Inflammatory macrophage (primary cell): ENCODE measurements at regions not wholly inside any gene's neighbourhood (a gene's known extent, or its start where the extent isn't known, plus 50 kb on each side); places are given as distances from the start of the nearest gene placed in this dataset.

Experiments used
- DNase-seq, 2 donors: peaks; one replicate each; pipeline ENCODE4 v3.0.0-alpha.2; 2020 to 2022

DNA sequence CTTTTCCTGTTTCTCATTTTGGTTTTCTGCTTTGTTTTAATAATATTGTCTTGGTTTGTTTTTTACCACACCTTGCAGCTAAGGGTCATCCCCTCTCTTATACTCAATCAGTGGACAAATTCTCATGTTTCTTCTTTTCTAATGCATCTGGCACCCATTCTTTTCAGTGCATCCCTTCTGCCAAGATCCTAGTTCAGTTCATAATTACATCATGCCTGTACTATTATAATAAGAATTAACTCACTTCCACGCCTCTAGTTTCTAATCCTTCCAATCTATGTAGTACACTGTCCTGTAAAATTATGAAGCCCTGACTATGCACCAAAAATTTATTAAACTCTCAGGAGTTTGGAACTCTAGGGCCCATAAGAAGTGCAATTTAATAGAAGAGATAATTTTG lies 126.1 kb downstream of the FAT4 start:
- no peak for DNase-seq

DNA sequence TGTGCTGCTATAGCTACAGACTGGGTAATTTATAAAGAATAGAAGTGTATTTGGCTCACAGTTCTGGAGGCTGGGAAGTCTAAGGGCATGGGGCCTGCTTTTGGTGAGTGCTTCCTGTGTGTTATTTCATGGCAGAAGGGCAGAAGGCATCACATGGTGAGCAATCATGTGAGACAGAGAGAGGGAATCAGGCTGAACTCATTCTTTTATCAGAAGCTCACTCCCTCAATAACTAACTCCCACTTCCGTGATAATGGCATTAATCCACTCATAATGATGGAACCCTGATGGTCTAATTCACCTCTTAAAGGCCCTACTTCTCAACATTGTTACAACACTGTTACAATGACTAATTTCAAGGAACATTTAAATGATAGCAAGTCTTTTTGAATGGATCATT lies 129.4 kb downstream of the FAT4 start:
- DNase-seq: no peak

DNA sequence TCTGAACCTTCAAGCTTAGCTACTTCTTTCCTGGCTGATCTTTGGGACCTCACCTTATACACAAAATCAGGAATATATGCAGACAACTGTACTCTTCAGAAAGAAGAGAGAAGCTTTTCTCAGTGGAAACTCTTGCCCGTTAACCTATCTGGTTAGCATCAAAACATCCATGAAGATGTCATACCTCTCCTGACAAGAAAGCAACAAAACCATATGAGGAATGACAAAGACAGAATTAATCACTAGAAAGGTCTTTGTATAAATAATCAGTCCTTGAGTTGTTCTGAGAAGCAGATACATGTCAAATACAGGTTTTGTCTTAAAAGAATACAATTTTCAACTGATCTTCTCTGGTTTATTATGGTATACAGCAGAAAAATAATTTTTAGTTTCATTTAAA lies 130.8 kb downstream of the FAT4 start:
- DNase-seq: no peak

DNA sequence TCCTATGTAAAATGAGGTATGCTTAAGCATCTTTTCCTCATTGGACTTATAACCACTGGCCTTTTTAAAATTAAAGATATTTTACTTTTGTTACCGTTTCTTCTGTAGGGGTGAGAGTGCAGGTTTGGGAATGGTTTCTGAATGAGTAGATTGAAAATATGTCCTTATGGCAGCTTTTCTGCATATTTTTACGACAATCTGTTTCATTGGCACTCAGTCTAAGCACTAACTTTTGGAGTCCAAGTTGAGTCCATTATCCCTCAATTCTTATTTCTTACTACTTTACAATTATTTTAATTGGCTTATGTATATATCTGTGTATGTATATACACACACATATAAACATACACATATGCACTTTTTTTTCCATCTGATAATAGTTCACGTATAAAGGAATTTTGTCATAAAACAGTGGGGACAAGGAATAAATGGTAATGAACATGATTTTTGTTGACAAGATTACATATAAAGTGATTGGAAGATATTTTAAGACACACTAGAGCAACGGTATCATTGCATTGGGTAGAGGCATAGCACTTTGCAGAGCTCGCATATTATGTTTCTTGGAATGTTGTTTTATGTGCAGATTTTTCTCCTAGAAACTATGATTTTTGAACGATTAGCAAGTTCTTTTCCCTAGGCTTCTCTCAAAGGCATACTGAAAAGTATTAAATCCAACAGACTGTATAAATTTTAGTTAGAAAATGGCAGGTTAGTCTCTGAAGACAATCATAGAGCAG lies 133.0 kb downstream of the FAT4 start:
- no peak for DNase-seq

DNA sequence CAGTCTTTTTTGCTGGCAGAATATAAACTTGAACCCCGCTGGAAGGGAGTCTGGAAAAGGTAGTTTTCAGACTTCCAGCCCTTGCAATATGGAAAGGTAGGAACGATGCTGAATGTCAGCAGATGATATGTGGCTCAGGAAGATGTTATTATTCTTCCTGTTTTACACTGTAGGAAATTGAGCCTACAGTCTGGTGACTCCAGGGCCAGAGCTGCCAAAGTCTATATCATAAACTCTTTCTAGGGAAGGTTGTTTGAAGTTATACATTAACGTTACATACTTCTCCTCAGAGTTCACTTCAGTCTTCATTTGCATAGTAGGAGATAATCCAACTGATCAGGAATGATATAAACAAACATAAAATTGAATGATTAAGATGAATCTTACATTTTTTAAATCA lies 141.3 kb downstream of the FAT4 start:
- DNase-seq: no peak

DNA sequence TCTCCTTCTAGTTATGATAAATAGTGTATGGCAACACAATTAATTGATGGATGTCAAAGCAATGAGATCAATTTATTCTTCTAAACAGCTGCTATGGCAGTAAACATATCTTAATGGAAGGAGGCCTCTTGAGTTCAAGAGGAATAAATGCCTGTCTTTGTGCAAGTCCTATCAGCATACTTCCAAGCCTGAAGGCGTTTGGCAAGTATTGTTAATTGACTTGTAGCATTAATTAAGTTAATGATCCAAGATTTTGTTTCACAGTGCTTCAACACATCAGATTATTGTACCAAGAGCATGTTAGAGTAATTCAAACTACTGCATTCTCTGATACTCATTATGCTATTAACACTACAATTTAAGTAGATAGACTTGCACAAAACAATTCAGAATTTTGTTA lies 144.8 kb downstream of the FAT4 start:
- no peak for DNase-seq

DNA sequence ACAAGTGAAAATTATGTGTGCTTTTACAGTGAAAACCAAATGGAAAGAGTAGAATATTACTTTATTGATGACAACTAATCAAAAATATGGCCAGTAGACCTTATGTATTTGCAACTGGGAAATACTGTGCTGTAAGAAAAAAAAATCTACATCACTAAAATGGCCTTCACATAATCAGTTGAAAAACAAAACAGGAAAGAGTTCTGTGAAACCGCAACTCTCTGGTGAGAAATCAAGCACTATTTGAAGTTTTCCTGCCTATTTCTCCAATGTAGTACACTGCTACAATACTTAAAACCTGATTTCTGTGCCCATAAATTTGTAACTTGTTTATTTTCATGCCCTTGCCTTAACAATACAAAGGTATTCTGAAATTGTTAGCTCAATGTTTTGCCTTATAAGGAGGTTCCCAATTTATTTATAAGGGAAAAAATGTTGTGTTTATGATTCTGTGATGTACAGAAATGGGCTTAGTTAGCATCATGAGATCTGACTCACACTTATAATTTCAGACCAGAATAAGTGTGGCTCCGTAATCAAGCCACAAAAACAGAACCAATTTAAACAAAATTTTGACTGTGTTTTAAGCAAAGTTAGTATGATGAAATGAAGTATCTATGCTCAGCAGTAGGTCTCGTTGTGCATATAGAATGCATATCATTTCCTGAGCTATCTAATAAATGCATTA lies 147.1 kb downstream of the FAT4 start:
- no peak for DNase-seq

DNA sequence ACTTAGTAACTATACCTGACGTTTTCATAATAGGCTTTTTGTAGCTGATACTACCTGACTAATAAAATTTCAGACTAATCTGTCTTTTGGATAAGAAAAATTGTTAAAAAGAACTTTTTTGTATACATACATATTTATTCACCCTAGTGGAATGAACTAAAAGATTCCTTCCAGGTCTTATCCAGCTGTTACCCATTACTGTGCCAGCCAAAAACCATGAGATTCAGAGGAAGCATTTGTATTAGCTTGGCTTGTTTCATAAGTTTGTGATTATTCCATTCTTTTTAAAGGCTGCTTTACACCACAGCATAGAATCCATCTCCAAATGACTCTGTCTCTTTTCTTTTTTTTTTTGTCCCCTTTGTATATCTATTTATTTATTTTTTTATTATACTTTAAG lies 149.4 kb downstream of the FAT4 start:
- no peak for DNase-seq

DNA sequence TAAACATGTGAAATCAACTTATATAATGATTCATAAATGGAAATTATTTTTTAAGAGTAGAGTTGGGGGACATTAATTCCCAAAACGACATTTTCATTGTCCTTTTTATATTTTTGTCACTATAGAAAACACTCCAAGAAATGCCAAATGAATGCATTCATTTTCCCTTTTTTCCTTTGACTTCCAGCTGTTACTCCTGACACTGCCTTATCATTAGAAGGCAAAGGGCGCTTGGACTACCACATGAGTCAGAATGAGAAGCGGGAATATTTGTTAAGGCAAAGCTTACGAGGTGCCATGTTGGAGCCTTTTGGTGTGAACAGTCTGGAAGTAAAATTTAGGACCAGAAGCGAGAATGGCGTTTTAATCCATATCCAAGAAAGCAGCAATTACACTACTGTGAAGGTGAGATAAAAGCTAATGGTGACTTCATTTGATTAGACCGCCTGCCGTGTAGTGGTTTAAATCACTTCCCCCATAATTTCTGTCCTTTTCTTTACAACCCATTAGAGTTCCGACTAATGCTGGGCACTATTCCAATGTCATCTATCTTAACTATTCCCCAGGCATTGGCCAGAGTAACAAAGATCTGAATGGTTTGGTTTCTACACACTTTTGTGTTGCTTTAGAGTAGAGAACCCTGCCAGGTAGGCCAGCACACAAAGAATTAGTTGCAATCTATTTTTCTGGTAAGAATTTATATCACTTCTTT lies 166.7 kb downstream of the FAT4 start:
- no peak for DNase-seq

DNA sequence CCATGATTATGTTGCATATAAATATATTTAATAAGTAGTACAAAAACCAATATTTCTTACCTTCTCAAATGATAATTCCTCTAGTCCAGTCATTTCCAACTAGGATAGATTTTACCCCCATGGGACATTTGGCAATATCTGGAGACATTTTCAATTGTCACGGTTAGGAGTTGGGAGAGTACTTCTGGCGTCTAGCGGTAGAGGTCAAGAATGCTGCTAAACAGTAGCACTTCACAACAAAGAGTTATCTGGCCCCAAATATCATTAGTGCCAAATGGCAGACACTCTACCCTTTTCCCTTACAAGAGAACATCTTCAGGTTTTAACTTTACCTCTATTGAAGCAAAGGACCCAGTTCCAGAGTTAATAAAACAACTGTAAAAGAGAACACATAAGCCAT lies 168.1 kb downstream of the FAT4 start:
- DNase-seq: no peak

DNA sequence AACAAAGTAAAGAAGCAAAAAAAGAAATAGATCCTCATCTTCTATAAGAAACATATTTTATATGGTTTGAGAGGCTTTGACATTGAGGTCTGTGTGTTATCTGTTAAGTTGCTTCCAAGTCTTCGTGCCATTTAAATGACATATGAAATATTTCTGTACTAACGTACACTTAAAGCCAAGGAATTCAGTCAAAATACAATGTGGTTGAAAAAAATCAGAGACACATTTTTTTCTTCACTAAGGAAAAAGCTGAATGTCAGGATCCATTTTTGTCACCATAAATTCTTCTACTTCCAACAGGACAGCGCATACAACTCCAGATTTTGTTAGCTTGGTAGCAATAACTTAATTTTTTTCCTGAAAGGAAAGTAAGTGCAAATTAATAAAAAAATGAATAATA lies 168.5 kb downstream of the FAT4 start:
- no peak for DNase-seq

DNA sequence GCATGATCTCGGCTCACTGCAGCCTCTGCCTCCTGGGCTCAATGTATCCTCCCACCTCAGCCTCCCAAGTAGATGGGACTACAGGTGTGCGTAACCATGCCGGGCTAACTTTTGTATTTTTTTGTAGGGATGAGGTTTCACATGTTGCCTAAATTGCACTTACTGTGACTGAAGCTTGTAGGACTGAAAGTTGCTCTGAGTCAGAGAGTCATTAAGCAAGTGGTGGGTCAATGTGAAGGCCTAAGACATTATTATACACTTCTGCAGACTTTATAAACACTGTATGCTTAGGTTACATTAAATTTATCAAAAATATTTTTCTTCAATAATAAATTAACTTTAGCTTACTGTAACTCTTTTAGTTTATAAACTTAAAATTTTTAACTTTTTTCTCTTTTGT lies 170.2 kb downstream of the FAT4 start:
- DNase-seq: no peak

DNA sequence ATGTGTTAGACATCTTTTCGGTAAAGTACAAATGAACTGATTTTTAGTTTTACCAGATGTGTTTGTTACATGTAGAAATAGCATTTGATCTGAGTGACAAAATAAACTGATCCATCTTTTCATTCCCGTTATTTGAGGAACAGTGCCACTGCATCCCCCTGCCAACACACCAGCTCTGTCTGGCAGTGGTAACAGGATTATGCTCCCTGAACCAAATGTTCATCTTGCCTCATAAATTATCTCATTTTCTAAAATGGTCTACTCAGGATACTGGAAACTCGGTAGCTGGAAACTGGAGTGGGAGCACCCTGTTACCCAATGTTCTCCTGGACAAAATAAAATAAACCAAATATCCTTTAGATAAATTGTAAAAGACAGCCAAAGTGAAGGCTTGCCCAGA lies 171.6 kb downstream of the FAT4 start:
- no peak for DNase-seq

DNA sequence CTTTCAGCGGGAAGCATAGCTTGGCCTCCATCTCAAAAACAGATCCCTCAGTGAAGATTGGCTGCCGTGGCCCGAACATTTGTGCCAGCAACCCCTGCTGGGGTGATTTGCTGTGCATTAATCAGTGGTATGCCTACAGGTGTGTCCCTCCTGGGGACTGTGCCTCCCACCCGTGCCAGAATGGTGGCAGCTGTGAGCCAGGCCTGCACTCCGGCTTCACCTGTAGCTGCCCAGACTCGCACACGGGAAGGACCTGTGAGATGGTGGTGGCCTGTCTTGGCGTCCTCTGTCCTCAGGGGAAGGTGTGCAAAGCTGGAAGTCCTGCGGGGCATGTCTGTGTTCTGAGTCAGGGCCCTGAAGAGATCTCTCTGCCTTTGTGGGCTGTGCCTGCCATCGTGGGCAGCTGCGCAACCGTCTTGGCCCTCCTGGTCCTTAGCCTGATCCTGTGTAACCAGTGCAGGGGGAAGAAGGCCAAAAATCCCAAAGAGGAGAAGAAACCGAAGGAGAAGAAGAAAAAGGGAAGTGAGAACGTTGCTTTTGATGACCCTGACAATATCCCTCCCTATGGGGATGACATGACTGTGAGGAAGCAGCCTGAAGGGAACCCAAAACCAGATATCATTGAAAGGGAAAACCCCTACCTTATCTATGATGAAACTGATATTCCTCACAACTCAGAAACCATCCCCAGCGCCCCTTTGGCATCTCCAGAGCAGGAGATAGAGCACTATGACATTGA lies 175.4 kb downstream of the FAT4 start:
- DNase-seq: no peak

DNA sequence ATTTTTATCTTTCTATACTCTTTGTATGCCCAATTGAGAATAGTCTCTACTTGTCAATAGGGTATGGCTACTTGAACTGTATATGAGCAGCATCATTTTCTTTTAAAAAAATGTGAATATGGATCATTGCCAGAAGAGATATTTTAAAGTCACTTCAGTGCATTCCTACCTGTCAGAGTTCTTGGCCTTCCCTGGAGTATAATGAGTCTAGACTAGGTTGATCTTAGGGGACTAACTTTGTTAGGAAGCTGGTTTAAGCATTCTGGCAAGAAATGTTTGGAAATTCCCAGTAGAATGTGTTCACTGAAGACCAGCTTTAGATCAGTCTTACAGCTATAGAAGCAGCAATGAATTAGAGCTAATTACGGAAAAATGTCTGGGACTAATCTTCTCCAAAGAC lies 178.2 kb downstream of the FAT4 start:
- DNase-seq: no peak

DNA sequence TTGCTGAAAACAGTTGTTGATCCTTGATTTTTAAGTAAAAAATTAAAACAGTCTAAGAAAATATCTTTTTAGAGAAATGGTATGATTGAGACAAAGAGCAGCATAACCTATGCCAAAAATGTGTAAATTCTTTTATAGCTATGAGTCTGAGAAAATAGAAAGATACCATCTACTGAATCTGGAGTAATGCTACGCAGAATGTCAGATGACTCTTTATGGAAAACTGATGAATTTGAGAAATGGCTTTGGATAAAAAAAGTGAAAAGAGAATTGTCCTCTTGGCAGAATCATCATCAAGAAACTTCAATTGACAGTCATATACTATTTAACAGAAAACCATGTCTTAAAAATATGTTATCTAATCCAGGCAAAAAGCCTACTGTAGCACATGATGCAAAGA lies 183.1 kb downstream of the FAT4 start:
- no peak for DNase-seq

DNA sequence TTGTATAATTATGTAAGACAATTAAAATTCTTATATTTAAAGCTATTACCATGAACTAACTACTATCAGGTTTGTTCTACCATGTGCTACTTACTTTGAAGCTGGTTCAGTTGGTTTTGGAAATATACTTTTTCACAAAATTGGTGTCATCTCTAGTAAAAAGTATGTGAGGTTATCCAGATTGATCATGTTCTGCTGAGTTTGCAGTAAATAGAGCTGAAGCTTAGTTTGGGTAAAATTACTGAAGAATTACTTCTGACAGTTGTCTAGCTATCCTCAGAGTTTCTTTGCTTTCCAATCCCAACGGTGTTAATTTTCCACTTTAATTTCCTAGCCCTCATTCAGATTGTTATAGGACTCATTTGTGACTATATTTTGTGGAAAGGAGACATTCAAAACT lies 184.2 kb downstream of the FAT4 start:
- no peak for DNase-seq

DNA sequence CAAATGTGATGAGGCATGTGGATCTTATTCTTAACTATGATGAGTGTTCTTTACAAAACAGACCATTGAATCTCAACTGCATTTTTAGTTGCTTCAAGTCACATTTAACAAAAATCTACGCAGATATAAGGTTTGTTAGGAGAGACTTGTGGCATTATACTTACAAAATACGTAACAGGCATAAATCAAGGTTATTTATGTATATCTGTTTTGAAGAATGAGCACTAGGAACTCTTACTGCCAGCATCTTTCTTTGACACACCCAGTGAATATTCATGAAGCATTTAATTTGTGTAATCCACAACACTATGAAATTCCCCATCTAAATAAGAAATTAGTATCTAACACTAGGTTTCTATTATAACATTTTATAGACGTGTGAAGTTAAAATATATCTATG lies 186.3 kb downstream of the FAT4 start:
- no peak for DNase-seq

DNA sequence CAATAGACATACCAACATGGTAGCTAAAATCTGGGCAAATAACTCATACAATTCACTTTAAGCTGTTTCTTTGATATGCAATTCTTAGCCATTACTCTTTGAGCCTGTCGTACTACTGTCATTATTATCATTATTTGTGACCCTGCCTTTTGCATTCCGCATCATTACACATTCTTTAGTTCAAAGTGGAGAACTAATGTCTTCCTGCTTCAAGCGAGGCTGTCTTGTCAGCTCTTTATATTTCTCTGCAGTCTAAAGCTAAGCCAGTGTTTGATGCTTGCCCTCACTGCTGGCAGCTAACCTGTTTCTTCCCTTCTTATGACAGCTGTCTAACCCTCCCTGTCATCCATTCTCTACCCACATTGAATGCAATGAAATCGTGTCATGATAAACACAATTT lies 186.8 kb downstream of the FAT4 start:
- no peak for DNase-seq

DNA sequence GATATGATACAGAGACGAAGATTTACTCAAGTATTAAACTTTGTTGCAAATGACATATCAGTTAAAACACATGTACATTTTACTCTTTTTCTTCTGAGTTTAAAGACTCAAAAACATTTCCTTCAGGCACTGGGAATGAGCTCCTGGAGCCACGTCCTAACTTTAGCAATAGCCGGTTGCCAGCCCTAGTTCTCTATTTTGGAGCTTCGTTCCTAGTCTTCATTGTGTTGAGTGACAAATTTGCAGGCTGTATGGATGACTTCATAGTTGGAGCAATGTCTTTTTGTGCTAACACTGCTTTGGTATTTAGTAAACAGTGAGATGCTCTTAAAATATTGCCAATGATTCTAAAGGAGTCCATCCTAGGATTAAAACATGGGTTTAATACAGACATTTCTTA lies 190.9 kb downstream of the FAT4 start:
- DNase-seq: no peak

DNA sequence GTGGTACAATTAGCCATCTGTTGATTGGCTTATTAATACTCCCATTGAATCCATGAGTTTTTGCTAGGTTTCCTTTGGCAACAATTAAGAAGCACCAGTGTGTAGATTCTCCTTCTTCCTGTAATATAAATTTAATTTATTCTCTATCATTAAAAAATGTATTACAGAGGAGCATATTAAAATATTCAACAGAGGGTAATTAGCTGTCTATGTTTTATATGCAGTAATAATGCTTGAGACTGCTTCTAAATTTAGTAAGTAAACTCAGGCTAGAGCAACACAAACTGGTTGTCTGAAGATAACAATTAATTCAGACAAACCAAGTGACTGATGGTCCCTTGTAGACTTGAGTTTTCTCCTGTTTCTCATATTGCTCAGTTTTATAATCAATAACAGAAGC lies 192.4 kb downstream of the FAT4 start:
- no peak for DNase-seq

DNA sequence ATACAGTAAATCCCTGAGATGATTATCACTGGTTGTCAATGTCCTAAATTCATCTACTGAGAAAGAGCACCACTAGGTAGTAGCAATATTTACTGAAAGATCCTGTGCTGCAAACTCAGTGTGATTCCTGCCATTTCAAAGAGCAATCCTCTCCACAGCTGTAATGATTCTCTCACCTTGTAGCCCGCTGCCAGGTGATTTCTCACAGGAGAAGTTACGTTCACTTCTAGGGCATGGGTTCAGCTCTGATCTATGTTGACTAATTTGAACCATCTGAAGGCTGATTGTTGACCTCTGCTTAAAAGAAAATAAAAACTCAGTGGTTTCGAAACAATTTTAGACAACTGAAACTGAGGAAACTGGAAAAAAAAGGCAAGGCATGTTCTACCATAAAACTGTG lies 197.0 kb downstream of the FAT4 start:
- no peak for DNase-seq

DNA sequence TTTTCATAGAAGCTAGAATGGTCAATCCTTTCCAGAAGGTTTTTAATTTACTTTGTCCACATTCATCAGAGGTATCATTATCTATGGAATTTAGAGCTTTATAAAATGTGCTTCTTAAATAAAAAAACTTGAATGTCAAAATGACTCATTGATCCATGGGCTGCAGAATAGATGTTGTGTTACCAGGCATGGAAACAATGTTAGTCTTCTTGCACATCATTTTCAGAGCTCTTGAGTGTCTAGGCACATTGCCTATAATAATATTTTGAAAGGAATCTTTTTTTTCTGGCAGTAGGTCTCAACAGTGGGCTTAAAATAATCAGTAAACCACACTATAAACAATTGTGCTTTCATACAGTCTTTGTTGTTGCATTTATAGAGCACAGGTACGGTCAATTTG lies 200.3 kb downstream of the FAT4 start:
- DNase-seq: no peak
